Activated T-cell treated with anti-CD3 and anti-CD28 coated beads, Interleukin-2, amount 50 U/mL, for 4 hours (primary cell): ENCODE measurements at regions not wholly inside any gene's neighbourhood (a gene's known extent, or its start where the extent isn't known, plus 50 kb on each side); places are given as distances from the start of the nearest gene placed in this dataset.
"Not testable (repeated sequence)": the region's sequence is repeated elsewhere in the genome, so short reads cannot be mapped to it uniquely, and the experiment has no call there.

Experiments used
- ATAC-seq, 2 donors: fragments of 200-7000 bp; cut with Tn5 transposase; one replicate each; pipeline ENCODE4 v1.10.0; 2021
- DNase-seq: peaks from one replicate; pipeline ENCODE4 v3.0.0-alpha.2; 2020
- H3K27me3 Mint-ChIP-seq: one replicate; pipeline ENCODE4 v1.8.0; 2021; ENCODE audit warnings: low read depth, mixed read lengths
- H3K36me3 Mint-ChIP-seq: one replicate; pipeline ENCODE4 v1.8.0; 2022; ENCODE audit warnings: mixed read lengths; ENCODE audit not compliant: insufficient read depth
- H3K4me1 Mint-ChIP-seq: one replicate; pipeline ENCODE4 v1.8.0; 2021; ENCODE audit warnings: low read depth, mixed read lengths
- H3K4me3 Mint-ChIP-seq: one replicate; pipeline ENCODE4 v1.8.0; 2021; ENCODE audit warnings: mild to moderate bottlenecking, moderate library complexity, mixed read lengths
- H3K9me3 Mint-ChIP-seq: one replicate; pipeline ENCODE4 v1.8.0; 2021; ENCODE audit warnings: mixed read lengths

DNA sequence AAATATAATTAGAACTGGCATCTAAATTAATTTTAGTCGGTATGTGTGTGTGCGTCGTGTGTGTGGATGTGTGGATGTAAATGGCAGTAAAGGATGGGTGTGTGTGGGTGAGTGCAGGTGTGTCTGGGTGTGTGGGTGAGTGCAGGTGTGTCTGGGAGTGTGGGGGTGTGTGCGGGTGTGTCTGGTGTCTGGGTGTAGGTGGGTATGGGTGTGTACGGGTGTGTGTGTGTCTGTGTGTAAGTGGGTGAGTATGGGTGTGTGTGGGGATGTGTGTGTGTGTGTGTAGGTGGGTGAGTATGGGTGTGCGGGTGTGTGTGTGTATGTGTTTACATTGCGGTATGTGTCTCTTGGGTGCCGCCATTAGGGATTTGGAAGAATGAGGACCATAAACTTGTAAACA is 55.0 kb downstream of the OR11H1 start:
- not testable (repeated sequence) for H3K9me3 Mint-ChIP-seq, H3K4me1 Mint-ChIP-seq, H3K4me3 Mint-ChIP-seq, H3K36me3 Mint-ChIP-seq, ATAC-seq, DNase-seq, H3K27me3 Mint-ChIP-seq

DNA sequence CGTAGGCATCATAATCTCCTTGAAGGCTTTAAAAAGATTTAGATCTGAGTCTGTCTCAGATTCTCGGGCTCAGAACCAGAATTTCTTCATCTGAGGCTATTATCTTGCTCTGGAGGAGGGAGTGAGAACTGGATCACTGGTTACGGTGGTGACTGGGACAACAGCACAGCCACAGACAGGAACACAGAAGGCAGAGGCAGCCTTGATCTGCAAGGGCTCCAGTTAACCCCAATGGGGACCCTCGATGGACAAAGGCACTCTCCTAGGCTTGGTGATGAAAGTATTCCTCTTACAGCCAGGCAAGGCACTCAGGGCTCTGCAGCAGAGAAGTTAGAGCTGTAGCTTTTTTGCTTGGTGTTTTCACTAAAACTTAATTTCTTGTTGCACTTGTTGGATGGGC is 74.2 kb downstream of the OR11H1 start:
- H3K9me3 Mint-ChIP-seq, ATAC-seq, H3K27me3 Mint-ChIP-seq, DNase-seq, H3K4me1 Mint-ChIP-seq, H3K36me3 Mint-ChIP-seq, H3K4me3 Mint-ChIP-seq: not testable (repeated sequence)

DNA sequence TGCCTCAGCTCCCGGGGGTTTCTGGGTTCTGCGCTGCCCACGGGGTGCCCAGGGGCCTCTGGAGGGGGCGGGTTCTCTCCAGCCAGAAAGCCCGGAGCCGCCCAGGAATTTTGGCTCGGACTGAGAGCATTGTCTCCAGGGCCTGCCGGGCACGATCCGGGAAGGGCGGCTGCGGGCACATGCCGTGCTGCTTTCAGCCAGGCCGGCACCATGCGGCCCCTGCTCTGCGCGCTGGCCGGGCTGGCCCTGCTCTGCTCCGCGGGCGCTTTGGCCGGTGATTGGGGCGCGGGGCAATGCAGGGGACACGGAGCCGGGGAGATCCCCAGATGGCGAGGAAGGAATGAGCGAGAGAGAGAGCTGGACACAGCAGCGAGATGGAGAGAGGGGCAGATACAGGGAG is 75.1 kb downstream of the OR11H1 start:
- H3K9me3 Mint-ChIP-seq, H3K4me1 Mint-ChIP-seq, ATAC-seq, DNase-seq, H3K27me3 Mint-ChIP-seq, H3K4me3 Mint-ChIP-seq, H3K36me3 Mint-ChIP-seq: not testable (repeated sequence)

DNA sequence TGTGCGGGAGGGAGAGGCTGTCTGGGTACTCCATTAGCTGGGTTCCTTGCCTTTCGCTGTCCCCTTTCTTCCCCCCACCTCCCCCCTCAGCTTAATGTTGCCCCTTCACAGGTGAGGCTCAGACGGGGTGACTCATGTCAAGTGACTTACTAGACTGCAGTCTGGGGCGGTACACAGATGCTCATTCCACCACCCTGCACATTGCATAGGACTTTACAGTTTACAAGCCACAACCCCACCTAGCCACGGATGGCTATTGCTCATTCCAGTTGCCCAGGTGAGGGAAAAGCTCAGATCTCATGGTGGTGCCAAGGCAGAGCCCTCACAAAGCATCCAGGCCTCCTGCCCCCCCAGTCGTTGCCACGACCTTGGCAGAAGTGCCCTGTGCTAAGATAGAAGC is 76.2 kb downstream of the OR11H1 start:
- not testable (repeated sequence) for DNase-seq, H3K27me3 Mint-ChIP-seq, H3K36me3 Mint-ChIP-seq, H3K4me3 Mint-ChIP-seq, H3K9me3 Mint-ChIP-seq, H3K4me1 Mint-ChIP-seq
- ATAC-seq = peak in 1 of 2 donors; percentile 43

DNA sequence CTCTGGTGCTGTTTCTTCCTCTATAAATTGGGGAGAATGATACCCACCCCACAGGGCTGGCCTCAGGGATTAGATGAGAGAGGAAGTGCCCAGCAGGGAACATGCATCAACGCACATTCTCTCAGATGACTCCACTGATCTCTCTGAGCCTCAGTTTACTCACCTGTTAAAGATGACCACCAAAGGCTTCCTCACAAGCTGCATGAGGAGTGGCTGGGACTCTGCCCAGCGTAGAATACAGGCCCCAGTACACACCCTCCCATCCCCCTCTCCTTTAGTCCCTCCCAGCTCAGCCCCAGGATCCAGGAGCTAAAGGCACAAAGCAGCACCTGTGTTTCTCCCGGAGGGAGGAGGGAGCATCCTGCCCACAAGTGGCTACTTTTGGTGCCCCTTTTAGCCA is 76.7 kb downstream of the OR11H1 start:
- not testable (repeated sequence) for H3K36me3 Mint-ChIP-seq, H3K4me3 Mint-ChIP-seq, H3K27me3 Mint-ChIP-seq, ATAC-seq, H3K4me1 Mint-ChIP-seq, H3K9me3 Mint-ChIP-seq, DNase-seq

DNA sequence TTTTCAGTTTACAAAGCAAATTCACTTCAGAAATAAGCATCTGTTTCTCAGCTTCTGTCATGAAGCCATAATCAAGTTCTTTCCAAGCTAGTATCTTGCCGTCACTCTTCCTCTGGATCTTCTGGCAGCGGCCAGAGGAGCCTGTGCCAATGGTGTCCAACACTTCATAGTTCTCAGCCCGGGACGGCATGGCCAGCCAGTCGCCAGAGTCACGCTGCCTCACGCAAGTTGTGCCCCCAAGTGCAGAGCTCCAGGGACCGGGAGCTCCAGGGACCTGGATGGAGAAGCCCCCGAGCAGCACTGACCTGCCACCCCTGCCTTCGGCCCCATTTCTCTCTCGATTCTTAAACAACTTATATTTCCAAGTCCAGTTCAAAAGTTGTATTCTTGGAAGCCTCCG is 76.9 kb upstream of the POTEH start:
- not testable (repeated sequence) for H3K4me1 Mint-ChIP-seq

DNA sequence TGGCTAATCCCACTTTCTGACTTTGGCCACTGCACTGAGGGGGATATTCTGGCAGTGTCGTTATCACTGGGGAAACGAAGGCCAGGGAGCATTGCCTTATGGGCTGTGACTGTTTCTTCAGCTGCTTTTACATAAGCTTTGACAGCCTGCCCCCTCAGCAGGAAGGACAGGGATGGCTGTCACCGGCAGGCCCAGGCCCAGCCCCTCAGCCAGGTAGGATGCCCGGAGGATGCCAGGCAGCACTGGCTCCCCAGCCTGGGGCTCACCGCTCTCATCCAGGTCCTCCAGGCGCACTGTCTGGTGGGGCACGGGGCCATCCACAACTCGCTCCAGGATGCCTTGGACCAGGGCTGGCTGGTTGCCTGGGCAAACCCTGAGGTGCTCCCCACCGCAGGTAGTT is 74.7 kb upstream of the POTEH start:
- not testable (repeated sequence) for H3K27me3 Mint-ChIP-seq, H3K9me3 Mint-ChIP-seq, H3K36me3 Mint-ChIP-seq, DNase-seq, ATAC-seq, H3K4me1 Mint-ChIP-seq, H3K4me3 Mint-ChIP-seq

More for the DNA sequence above, 76.9 kb upstream of the POTEH start:
- not testable (repeated sequence) for DNase-seq, H3K36me3 Mint-ChIP-seq, H3K9me3 Mint-ChIP-seq, H3K27me3 Mint-ChIP-seq, ATAC-seq, H3K4me3 Mint-ChIP-seq

DNA sequence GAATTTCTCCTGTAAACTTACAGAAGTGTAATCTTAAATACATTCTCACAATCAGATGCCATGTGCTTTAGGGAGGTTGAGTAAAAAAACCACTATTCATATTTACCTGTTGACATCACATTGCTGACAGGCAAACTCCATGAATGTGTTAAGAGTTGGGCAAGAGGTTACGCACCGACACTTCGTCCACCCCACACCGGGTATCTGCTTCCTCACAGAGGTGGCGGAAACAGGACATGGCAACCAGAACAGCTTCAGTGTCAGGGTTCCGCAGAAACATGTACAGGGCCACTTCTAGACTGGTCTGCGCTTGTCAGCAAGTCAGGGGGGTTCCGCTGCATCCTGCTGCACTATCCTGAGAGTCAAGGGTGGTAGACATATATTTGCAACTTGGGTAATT is 61.6 kb upstream of the POTEH start:
- DNase-seq, H3K4me1 Mint-ChIP-seq, H3K4me3 Mint-ChIP-seq, ATAC-seq, H3K36me3 Mint-ChIP-seq, H3K9me3 Mint-ChIP-seq, H3K27me3 Mint-ChIP-seq: not testable (repeated sequence)

DNA sequence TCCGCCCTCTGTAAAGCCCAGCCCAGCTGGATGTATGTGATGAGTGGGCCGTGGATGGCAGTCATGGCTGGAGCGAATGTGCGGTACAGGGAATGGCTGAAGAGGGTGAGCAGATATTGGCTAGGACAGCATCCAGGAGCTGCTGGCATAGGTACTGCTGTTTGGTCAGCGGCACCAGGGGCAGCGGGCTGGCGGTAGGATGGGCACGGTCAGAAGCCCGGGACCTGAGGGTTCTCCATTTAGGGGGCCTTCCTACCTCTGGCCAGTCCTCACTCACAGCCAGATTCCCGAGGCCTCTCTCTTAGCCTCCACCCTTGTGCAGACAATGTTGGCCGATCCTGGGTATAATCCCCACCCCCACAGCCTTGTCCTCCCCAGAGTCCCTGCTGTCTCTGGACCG is 53.1 kb upstream of the POTEH start:
- not testable (repeated sequence) for H3K4me3 Mint-ChIP-seq, H3K27me3 Mint-ChIP-seq, H3K4me1 Mint-ChIP-seq, DNase-seq, H3K9me3 Mint-ChIP-seq, ATAC-seq, H3K36me3 Mint-ChIP-seq

DNA sequence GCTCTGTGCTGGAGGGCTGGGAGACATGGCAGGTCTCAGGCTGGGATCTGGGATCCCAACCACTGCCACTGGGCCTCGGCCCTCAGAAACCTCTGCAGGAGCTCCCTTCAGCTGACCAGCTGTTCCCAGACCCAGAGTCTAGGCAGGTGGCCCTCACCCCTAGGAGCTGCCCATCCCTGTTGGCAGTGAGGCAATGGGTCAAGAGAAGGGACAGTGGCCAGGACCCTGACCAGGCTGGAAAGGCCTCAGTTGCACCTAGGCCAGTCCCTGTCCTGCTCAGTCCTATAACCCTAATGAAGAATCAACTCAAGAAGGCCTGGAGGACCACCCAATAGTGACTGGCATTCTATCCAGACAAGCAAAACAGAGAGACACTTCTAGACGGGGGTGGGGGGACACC is 52.4 kb upstream of the POTEH start:
- not testable (repeated sequence) for H3K27me3 Mint-ChIP-seq, DNase-seq, H3K4me1 Mint-ChIP-seq, H3K36me3 Mint-ChIP-seq, H3K4me3 Mint-ChIP-seq, ATAC-seq, H3K9me3 Mint-ChIP-seq

DNA sequence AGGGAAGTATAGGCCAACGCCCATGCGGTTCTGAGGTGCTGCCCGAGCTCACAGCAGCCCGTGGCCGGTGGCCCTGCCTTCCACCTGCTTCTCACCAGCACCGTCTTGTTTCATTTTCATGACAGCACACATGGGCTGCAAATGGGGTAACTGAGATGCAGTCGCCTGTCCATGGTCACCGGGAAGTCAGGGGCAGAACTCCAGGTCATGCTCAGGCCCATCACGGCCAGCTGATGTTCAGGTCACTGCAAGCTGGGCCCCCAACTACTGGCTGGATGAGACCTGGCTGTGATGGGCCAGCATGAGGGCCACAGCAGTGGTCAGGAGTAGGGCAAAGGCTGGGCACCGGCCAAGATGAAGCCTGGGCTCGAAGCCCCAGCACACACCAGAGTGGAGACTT is 51.9 kb upstream of the POTEH start:
- ATAC-seq, H3K4me3 Mint-ChIP-seq, DNase-seq, H3K27me3 Mint-ChIP-seq, H3K4me1 Mint-ChIP-seq, H3K9me3 Mint-ChIP-seq, H3K36me3 Mint-ChIP-seq: not testable (repeated sequence)
